A673 (cell line): ENCODE measurements at regions not wholly inside any gene's neighbourhood (a gene's known extent, or its start where the extent isn't known, plus 50 kb on each side); places are given as distances from the start of the nearest gene placed in this dataset.

Experiments
- EZH2 ChIP-seq: fragments of 200-600 bp; sonication (generic); IDR thresholded peaks from 2 replicates; pipeline ENCODE4 v1.6.1; 2017; ENCODE audit warnings: borderline replicate concordance, low read depth, mild to moderate bottlenecking, mixed read lengths, antibody characterized with exemption, low read length; ENCODE audit not compliant: poor library complexity, severe bottlenecking
- TF ChIP-seq, protein P1 (sequence below): fragments of 300-800, 200-600 bp; sonication (generic); conservative IDR thresholded peaks from 2 replicates; pipeline ENCODE4 v1.5.1; 2017; ENCODE audit warnings: low read depth, mild to moderate bottlenecking, antibody characterized with exemption, low read length, moderate library complexity, mixed read lengths

DNA sequence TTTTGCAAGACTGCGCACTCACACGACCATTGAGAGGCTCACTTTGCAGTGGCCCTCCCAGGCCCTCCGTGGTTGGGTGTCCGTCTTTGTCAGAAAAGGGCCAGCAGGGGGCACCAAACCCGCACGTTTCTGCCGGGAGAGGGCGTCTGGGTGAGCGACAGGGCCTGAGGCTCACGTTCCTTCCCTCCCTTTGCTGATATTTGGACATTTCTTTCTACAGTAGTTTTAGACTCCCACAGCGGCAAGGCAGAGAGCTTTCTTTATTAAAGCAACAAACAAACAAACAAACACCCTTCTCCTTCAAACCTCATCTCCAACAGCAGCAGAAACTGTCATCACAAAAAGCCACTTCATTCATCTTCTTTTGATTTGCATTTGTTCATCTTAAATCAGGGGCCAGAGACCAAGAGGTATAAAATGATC, 79.2 kb upstream of the WDR26 start:
- no peak for TF ChIP-seq EZH2
- TF ChIP-seq, protein P1, sequence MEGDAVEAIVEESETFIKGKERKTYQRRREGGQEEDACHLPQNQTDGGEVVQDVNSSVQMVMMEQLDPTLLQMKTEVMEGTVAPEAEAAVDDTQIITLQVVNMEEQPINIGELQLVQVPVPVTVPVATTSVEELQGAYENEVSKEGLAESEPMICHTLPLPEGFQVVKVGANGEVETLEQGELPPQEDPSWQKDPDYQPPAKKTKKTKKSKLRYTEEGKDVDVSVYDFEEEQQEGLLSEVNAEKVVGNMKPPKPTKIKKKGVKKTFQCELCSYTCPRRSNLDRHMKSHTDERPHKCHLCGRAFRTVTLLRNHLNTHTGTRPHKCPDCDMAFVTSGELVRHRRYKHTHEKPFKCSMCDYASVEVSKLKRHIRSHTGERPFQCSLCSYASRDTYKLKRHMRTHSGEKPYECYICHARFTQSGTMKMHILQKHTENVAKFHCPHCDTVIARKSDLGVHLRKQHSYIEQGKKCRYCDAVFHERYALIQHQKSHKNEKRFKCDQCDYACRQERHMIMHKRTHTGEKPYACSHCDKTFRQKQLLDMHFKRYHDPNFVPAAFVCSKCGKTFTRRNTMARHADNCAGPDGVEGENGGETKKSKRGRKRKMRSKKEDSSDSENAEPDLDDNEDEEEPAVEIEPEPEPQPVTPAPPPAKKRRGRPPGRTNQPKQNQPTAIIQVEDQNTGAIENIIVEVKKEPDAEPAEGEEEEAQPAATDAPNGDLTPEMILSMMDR = peak; percentile 95
